ENCODE measurements at regions not wholly inside any gene's neighbourhood (a gene's known extent, or its start where the extent isn't known, plus 50 kb on each side); places are given as distances from the start of the nearest gene placed in this dataset.

DNA sequence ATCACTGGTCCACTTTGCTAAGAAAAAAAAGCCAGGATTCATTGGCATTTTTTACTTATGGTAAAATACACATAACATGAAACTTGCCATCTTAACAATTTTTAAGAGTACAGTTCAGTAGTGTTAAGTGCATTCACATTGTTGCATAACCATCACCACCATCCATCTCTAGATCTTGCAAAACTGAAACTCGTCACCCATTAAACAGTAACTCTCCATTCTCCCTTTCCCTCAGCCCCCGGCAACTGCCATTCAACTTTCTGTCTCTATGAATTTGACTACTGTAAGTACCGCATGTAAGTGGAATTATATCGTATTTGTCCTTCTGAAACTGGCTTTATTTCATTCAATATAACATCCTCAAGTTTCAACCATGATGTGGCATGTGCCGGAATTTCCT is 56.3 kb upstream of the LNX1 start:
- no peak for DNase-seq (ENCODE audit: low read depth)

DNA sequence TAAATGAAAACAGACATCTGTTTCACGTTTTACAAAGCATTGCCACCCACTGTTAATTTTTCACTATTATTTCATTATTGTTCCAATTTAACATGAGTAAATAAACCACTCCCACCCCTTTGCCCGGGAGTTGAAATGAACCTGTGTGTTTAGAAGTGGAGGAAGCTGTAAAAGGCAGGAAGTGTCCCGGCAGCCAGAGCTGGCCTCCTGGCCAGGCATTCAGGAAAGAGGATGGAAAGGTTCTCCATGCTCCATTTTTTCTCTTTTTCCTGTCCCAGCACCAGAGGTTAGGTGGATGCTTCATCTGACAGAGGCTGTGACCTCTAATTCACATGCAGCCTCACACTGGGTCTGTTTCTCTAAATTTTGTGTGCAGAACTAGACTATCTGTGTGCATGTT is 55.5 kb upstream of the LNX1 start:
- DNase-seq (ENCODE audit: low read depth) = no peak

DNA sequence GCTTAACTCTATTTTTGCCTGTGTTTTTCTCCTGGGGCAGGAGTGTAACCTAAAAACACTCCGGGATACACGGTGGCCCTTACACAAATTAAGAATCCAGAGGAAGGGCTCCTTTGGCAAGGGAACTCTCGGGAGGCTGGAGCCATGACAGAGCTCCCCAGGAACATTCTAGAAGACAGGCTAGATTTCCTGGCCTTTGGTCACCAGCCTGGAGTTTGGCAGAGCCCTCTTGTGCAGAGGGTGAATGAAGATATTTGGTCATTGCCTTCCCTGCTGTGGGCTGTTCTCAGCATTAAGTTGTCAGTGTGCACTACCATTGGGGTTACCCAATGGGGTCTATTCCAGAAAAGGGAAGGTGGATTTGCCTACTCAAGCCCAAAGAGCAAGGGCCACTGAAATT is 53.8 kb upstream of the LNX1 start:
- DNase-seq (ENCODE audit: low read depth) = no peak

DNA sequence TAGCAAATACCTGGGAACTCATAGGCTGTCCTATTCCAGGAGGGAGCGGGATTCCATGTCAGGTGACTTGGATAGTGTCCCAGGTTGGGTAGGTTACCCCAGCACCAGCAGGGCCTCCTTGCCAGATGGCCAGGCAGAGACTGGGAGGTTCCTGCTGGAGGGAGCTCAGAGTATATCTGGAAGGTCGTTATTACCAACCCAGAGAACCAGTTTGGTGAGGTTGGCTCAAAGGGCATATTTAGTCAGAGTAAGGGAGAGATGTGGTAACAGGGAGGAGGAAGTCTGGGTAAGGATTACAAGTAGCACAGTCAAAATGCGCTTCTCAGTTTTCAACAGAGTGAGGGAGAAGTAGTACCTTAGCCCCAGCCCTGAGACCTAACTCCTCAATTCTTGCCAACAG is 53.3 kb upstream of the LNX1 start:
- DNase-seq (ENCODE audit: low read depth) = no peak

Measured in forelimb muscle (tissue), 1 donor.